Naive thymus-derived CD4-positive, alpha-beta T cell (primary cell): ENCODE measurements at regions not wholly inside any gene's neighbourhood (a gene's known extent, or its start where the extent isn't known, plus 50 kb on each side); places are given as distances from the start of the nearest gene placed in this dataset.

ENCODE experiments used
- ATAC-seq: fragments of 150-1000 bp; cut with Tn5 transposase; 2 replicates; pipeline ENCODE4 v1.10.0; 2021; ENCODE audit warnings: mild to moderate bottlenecking, moderate library complexity
- CTCF ChIA-PET: fragments of 350-600 bp; sonication (Branson Sonifier 250); formaldehyde crosslinking; loops from one replicate; lab custom pipeline; 2021; ENCODE audit warnings: antibody characterized with exemption; lab: Charles Lee
- POLR2A ChIA-PET: fragments of 350-600 bp; sonication (Branson Sonifier 250); formaldehyde crosslinking; loops from one replicate; lab custom pipeline; 2021; ENCODE audit warnings: antibody characterized with exemption, inconsistent platforms; lab: Charles Lee
- DNase-seq, 9 donors: peaks; one replicate each; pipeline versions ENCODE4 v3.0.0 to v3.0.0-alpha.2; 2020 to 2022; ENCODE audit warnings: mixed read lengths in 1 of 9
- H3K27ac ChIP-seq: one replicate; pipeline ENCODE4 v1.7.0; 2013; ENCODE audit warnings: mild to moderate bottlenecking, low read depth, low read length, moderate library complexity
- H3K27me3 ChIP-seq, 2 donors: one replicate each; pipeline ENCODE4 v1.7.0; 2013; ENCODE audit warnings: low read length in 2 of 2, mild to moderate bottlenecking in 2 of 2, moderate library complexity in 2 of 2; ENCODE audit not compliant: control insufficient read depth in 2 of 2, insufficient read depth in 2 of 2
- H3K36me3 ChIP-seq, 3 experiments: 1 replicate in 2 of 3; 2 replicates in 1 of 3; pipeline ENCODE4 v1.7.0; 2013; ENCODE audit warnings: low read length in 3 of 3, mild to moderate bottlenecking in 3 of 3, moderate library complexity in 1 of 3; ENCODE audit not compliant: insufficient read depth in 3 of 3, control insufficient read depth in 2 of 3
- H3K4me1 ChIP-seq, 2 donors: one replicate each; pipeline ENCODE4 v1.7.0; 2013; ENCODE audit warnings: low read length in 2 of 2, mild to moderate bottlenecking in 2 of 2, moderate library complexity in 1 of 2; ENCODE audit not compliant: control insufficient read depth in 2 of 2, insufficient read depth in 2 of 2
- H3K4me3 ChIP-seq: 2 replicates; pipeline ENCODE4 v1.7.0; 2013; ENCODE audit warnings: mild to moderate bottlenecking, low read length
- H3K9me3 ChIP-seq, 3 experiments: 1 replicate in 2 of 3; 2 replicates in 1 of 3; pipeline ENCODE4 v1.7.0; 2013; ENCODE audit warnings: low read length in 3 of 3; ENCODE audit not compliant: control insufficient read depth in 2 of 3
- H3K27ac Mint-ChIP-seq, 9 donors: one replicate each; pipeline ENCODE4 v1.8.0; 2020 to 2022; ENCODE audit warnings: mixed read lengths in 9 of 9, mild to moderate bottlenecking in 8 of 9, moderate library complexity in 5 of 9, inconsistent platforms in 2 of 9
- H3K27me3 Mint-ChIP-seq, 5 donors: one replicate each; pipeline ENCODE4 v1.8.0; 2021 to 2022; ENCODE audit warnings: mixed read lengths in 5 of 5, mild to moderate bottlenecking in 1 of 5
- H3K36me3 Mint-ChIP-seq, 5 donors: one replicate each; pipeline ENCODE4 v1.8.0; 2020 to 2022; ENCODE audit warnings: mixed read lengths in 5 of 5, mild to moderate bottlenecking in 3 of 5, inconsistent platforms in 1 of 5
- H3K4me1 Mint-ChIP-seq, 7 donors: one replicate each; pipeline ENCODE4 v1.8.0; 2020 to 2022; ENCODE audit warnings: mixed read lengths in 7 of 7, mild to moderate bottlenecking in 3 of 7, inconsistent platforms in 1 of 7
- H3K4me3 Mint-ChIP-seq, 10 donors: one replicate each; pipeline ENCODE4 v1.8.0; 2020 to 2022; ENCODE audit warnings: mild to moderate bottlenecking in 10 of 10, mixed read lengths in 10 of 10, moderate library complexity in 6 of 10, inconsistent platforms in 2 of 10
- H3K9me3 Mint-ChIP-seq, 11 donors: one replicate each; pipeline ENCODE4 v1.8.0; 2020 to 2022; ENCODE audit warnings: mixed read lengths in 11 of 11, mild to moderate bottlenecking in 4 of 11, inconsistent platforms in 1 of 11, moderate library complexity in 1 of 11
- intact Hi-C, 2 donors: fragments of 100-400 bp; cut with micrococcal nuclease; formaldehyde crosslinking; loops; one replicate each; pipeline ENCODE4 v1.15.1; 2023

DNA sequence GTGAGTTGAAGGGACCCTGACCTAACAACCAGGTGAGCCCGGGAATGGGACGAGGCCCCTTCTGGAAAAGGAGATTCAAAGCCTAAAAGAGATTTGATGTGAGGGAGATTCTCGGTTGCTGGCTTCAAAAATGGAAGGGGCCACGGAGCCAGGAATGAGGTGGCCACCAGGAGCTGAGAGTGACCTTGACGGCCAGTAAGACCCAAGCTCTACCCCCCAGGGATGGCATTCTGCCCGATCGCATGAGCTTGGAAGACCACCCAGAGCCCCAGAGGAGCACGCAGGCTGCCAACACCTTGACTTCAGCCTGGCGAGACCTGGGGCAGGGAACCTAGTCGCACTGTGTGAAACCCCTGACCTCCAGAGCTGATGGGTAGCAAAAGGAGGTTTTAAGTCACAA lies 163.9 kb downstream of the BMP7 start:
- CTCF ChIA-PET, result no interaction called here
- DNase-seq, result no peak

DNA sequence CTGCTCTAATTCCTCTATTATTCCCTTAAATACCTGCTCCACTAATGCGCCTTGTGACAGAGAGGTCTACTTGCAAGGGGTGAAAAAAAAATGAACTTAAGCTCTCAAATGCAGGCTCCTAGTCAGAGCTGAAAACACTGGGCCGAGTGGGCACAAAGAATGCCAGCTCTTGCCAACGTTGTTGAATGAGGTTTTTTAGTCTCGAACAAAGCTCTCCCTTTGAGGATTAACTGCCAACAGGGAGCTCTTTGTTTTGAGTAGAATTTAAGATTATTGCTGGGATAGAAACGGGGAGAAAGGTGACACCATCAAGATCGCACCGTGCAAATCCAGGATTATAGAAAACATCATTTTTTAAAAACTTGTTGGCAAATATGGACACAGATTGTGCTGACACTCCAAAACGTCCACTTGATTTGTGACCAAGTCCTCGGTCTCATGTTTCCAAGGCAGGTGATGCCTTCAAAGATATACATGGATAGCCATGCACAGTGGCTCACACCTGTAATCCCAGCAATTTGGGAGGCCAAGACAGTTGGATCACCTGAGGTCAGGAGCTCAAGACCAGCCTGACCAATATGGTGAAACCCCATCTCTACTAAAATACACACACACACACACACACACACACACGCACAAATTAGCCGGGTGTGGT lies 163.2 kb downstream of the BMP7 start:
- ATAC-seq (no peak), DNase-seq (no peak)
- no peak overlapping the region for H3K4me3 Mint-ChIP-seq
- no peak overlapping the region for H3K27ac Mint-ChIP-seq
- Histone ChIP-seq H3K4me3 (no peak overlapping the region), H3K36me3 (no peaks in the 10 kb centered on the region), H3K27ac (no peak overlapping the region), H3K9me3 (no peaks in the 10 kb centered on the region), H3K4me1 (no peaks in the 10 kb centered on the region), H3K27me3 (no peaks in the 10 kb centered on the region)
- CTCF ChIA-PET, result no interaction called here
- intact Hi-C loops, result no loop called here
- H3K9me3 Mint-ChIP-seq, result peaks cover 0 to 4% (median 0%) of the 10 kb centered on the region in 11 donors
- POLR2A ChIA-PET, result no interaction called here
- H3K4me1 Mint-ChIP-seq, result peaks cover 0 to 4% (median 0%) of the 10 kb centered on the region in 7 donors
- peaks cover 0 to 32% (median 28%) of the 10 kb centered on the region in 5 donors for H3K27me3 Mint-ChIP-seq
- H3K36me3 Mint-ChIP-seq, result no peaks in the 10 kb centered on the region

More for the DNA sequence above, 163.9 kb downstream of the BMP7 start:
- Mint-ChIP-seq H3K4me1 (peaks cover 0 to 4% (median 0%) of the 10 kb centered on the region in 7 donors), H3K36me3 (no peaks in the 10 kb centered on the region), H3K27ac (no peak overlapping the region), H3K9me3 (peaks cover 0 to 4% (median 0%) of the 10 kb centered on the region in 11 donors), H3K27me3 (peaks cover 0 to 30% (median 25%) of the 10 kb centered on the region in 5 donors), H3K4me3 (no peak overlapping the region)
- ATAC-seq, result no peak
- Histone ChIP-seq H3K4me3 (no peak overlapping the region), H3K36me3 (no peaks in the 10 kb centered on the region), H3K27ac (no peak overlapping the region), H3K27me3 (no peaks in the 10 kb centered on the region), H3K9me3 (no peaks in the 10 kb centered on the region), H3K4me1 (no peaks in the 10 kb centered on the region)
- POLR2A ChIA-PET, result no interaction called here
- intact Hi-C loops, result no loop called here

DNA sequence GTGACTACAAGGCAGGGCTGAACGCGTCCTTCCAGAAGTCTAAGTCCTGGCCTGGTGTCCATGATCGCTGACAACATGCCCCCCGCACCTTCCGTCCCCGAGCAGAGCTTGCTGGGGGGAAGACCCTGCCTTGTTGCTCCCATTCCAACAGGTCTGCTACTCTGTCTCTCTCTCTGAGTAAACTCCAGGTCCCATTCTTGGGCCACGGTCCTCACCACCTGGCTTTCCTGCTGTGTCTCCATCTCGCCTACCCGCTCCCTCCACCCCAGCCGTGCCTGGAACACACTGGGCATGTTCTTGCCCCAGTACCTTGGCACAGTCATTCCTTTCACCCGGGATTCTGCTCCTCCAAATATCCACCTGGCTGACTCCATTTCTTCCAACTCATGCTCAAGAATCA lies 162.3 kb downstream of the BMP7 start:
- H3K27ac ChIP-seq, result no peak overlapping the region
- ATAC-seq (no peak), DNase-seq (no peak)
- Mint-ChIP-seq H3K36me3 (no peaks in the 10 kb centered on the region), H3K27ac (no peak overlapping the region), H3K4me1 (peaks cover 0 to 4% (median 0%) of the 10 kb centered on the region in 7 donors), H3K9me3 (peaks cover 0 to 4% (median 0%) of the 10 kb centered on the region in 11 donors), H3K27me3 (peaks cover 0 to 37% (median 28%) of the 10 kb centered on the region in 5 donors), H3K4me3 (no peak overlapping the region)
- no peaks in the 10 kb centered on the region for H3K27me3 ChIP-seq
- H3K9me3 ChIP-seq, result no peaks in the 10 kb centered on the region
- H3K36me3 ChIP-seq, result no peaks in the 10 kb centered on the region
- H3K4me1 ChIP-seq, result no peaks in the 10 kb centered on the region
- no peak overlapping the region for H3K4me3 ChIP-seq
- intact Hi-C loops, result no loop called here
- ChIA-PET CTCF (no interaction called here), POLR2A (no interaction called here)

DNA sequence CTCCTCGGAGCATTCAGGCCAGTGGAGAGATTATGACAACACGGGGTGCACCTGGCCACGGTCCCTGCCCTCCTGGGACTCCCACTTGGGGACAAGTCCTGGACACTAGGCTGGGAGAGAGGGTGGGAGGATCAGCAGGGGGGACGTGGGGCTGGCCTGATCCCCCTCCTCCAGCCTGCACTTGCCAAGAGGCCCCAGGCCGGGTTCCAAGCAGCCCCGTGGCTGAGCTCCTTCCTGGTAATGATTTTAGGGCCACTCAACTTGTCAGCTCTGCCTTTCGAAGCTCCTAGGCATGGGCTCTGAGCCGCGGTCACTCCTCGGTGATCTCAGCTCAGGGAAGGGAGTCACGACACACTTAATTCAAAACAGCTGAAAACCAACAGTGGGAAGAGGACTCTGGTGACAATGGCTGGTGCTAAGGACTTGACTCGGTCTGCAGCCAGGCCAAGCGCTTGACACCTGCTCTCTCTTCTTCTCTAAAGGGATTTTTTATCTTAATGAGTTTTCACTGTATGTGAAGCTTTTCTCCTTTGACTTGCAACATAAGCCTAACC lies 161.7 kb downstream of the BMP7 start:
- ChIA-PET POLR2A (no interaction called here), CTCF (no interaction called here)
- Histone ChIP-seq H3K4me3 (no peak overlapping the region), H3K27ac (no peak overlapping the region), H3K36me3 (no peaks in the 10 kb centered on the region), H3K9me3 (no peaks in the 10 kb centered on the region), H3K4me1 (no peaks in the 10 kb centered on the region), H3K27me3 (no peaks in the 10 kb centered on the region)
- DNase-seq (no peak), ATAC-seq (no peak)
- peaks cover 0 to 4% (median 0%) of the 10 kb centered on the region in 11 donors for H3K9me3 Mint-ChIP-seq
- no peak overlapping the region for H3K27ac Mint-ChIP-seq
- peaks cover 0 to 4% (median 0%) of the 10 kb centered on the region in 7 donors for H3K4me1 Mint-ChIP-seq
- H3K27me3 Mint-ChIP-seq, result peaks cover 0 to 42% (median 28%) of the 10 kb centered on the region in 5 donors
- intact Hi-C loops, result no loop called here
- no peak overlapping the region for H3K4me3 Mint-ChIP-seq
- no peaks in the 10 kb centered on the region for H3K36me3 Mint-ChIP-seq

DNA sequence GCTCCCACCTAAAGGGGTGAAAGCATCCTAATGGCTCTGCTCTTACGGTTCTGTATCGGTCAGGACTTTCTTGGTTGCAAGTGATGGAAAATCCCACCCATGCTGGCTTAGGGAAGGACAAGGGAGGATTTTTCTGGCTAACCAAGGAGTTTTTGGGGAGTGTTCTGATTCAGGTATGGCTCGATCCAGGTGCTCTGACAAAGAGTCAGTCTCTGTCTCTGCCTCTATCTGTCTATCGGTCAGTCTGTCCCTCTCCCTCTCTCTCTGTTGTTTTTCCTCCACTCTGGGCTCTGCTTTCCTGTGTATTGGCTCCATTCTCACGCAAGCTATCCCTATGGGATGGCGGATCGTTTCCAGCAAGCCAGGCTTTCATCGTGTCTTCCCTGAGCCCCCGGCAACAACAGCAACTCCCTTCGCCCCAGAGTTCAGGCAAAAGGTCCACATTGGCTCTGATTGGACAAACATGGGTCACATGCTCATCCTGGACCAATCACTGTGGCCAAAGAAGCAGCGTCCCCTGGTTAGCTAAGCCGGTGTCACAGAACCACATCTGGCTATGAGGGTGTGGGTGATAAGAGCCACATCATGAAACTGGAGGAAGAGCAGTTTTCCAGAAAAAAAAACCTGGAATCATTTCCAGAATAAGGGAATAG lies 160.3 kb downstream of the BMP7 start:
- peaks cover 0 to 4% (median 0%) of the 10 kb centered on the region in 7 donors for H3K4me1 Mint-ChIP-seq
- H3K9me3 Mint-ChIP-seq, result peaks cover 0 to 4% (median 0%) of the 10 kb centered on the region in 11 donors
- no peak overlapping the region for H3K4me3 Mint-ChIP-seq
- CTCF ChIA-PET, result no interaction called here
- Histone ChIP-seq H3K27ac (no peak overlapping the region), H3K4me1 (no peaks in the 10 kb centered on the region), H3K4me3 (no peak overlapping the region), H3K36me3 (no peaks in the 10 kb centered on the region), H3K9me3 (no peaks in the 10 kb centered on the region), H3K27me3 (no peaks in the 10 kb centered on the region)
- H3K27me3 Mint-ChIP-seq, result peaks cover 0 to 50% (median 32%) of the 10 kb centered on the region in 5 donors
- ATAC-seq (no peak), DNase-seq (no peak)
- POLR2A ChIA-PET, result no interaction called here
- intact Hi-C loops, result no loop called here
- H3K36me3 Mint-ChIP-seq, result peaks cover 0 to 6% (median 0%) of the 10 kb centered on the region in 5 donors
- no peak overlapping the region for H3K27ac Mint-ChIP-seq

DNA sequence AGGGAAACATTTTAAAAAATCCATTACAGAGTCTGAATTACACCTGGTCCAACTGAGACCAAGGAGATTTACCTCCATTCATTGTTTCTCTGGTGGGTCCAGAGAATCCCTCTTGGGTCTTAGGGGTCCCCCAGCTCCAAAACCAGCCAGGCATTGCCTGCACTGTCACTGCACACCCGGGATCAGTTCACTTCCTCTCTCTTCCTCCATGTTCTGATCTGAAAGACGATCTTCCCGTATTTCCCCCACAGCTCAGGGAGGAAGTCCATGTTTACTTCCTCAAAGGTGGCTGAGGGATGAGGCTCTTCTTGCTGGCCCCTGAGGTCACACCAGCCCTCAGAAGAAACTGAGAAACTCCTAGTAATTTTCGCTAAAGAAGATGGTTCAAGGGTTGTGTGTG lies 159.7 kb downstream of the BMP7 start:
- ATAC-seq, result no peak
- Mint-ChIP-seq H3K9me3 (peaks cover 0 to 4% (median 0%) of the 10 kb centered on the region in 11 donors), H3K27me3 (peaks cover 0 to 50% (median 29%) of the 10 kb centered on the region in 5 donors), H3K4me1 (peaks cover 0 to 4% (median 0%) of the 10 kb centered on the region in 7 donors), H3K4me3 (no peak overlapping the region), H3K36me3 (peaks cover 0 to 6% (median 0%) of the 10 kb centered on the region in 5 donors), H3K27ac (no peak overlapping the region)
- H3K4me3 ChIP-seq, result no peak overlapping the region
- intact Hi-C loops, result no loop called here
- DNase-seq, result no peak
- no peak overlapping the region for H3K27ac ChIP-seq
- no peaks in the 10 kb centered on the region for H3K4me1 ChIP-seq
- CTCF ChIA-PET, result no interaction called here
- no peaks in the 10 kb centered on the region for H3K9me3 ChIP-seq
- POLR2A ChIA-PET, result no interaction called here
- no peaks in the 10 kb centered on the region for H3K27me3 ChIP-seq
- no peaks in the 10 kb centered on the region for H3K36me3 ChIP-seq
